ENCODE measurements at regions not wholly inside any gene's neighbourhood (a gene's known extent, or its start where the extent isn't known, plus 50 kb on each side); places are given as distances from the start of the nearest gene placed in this dataset.

DNA sequence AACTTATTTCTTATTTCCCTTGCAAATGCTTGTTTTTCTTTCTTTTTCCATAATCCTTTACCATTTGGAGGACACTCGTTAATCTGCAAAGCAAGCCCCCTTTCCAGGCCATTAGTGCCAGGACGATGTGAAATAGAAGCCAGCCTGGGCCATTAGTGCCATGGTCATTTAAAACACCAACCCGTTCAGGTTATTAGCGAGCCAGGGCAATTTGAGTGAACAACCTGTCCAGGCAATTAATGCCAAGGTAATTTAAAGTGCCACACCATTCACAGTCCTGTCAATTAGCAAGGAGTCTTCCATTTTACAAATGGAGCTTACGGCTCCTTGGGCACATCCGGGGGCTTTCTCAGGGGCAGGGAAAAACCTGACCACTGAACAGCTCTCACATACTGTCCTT, 370.6 kb downstream of the HRH4 start:
- no peak for DNase-seq (ENCODE audit: low read depth)

DNA sequence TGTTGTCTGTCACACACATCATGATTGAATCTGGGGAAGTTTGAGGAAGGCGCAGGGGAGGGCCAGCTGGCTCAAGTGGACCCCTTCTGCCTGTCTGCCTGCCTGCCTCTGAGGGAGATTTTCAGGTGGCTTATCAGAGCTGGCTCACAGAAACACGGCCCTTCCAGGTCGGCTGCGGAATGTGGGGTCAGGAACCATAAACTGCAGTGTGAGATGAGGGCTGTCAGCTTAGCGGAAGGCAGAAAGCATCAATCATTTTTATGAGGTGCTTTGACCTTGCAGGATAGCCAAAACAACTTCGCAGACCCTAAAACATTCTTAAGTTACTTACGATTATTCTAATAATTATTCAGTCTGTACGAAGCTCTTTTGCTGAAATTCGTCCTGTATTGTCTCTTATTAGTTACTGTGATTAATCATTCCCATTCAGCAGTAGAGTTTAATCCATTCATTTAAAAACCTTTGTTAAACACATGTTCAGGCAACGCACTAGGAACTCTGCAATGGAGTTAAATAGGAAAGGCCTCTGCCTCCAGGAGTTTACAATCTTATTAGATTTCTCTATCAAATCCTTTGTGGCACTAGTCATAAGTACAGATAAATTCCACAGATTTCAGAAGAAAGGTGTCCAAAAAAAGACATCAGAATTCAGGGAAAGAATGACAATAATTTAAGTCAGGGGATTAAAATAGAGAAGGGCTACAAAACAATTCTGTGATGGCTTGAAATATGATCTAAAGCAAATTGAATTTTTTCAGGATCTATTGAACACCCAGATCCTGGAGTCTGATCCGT, 371.6 kb downstream of the HRH4 start:
- no peak for DNase-seq (ENCODE audit: low read depth)

DNA sequence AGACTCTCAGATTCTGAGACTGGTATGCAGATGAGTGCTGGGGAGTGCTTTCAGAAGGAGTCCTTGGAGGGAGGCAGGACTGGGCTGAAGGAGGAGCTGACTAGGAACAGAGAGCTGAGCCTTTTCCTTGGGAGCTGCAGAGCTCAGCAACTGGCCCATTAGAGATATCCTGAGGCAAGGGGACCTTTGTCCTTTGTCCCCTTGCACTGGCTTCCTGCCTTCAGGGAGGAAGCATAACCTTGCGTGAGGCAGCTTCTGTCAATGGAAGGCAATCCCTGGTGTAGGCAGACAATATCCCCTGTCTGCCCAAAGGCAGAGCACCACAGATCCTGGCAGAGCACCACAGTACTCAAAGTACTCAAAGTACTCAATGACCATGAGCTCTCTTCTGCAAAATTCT, 375.3 kb downstream of the HRH4 start:
- DNase-seq (ENCODE audit: low read depth) = no peak

DNA sequence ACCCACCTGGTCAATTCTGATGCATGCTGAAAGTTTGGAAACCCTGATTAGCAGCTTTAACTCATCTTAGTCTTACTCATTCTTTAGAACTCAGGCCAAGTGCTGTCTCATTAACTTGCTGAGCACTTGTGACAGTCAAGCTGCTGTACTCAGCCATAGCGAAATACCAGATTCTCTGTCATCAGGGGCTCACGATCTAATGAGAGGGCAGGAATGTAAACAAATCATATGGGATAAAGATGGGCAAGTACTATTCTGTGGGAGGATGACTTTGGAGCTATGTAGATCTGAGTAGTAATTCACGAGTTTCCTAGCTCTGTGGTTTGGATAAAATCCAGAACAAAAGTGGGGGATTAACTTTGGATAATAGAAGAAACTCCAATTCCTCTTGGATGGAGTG, 376.6 kb downstream of the HRH4 start:
- DNase-seq (ENCODE audit: low read depth) = no peak

DNA sequence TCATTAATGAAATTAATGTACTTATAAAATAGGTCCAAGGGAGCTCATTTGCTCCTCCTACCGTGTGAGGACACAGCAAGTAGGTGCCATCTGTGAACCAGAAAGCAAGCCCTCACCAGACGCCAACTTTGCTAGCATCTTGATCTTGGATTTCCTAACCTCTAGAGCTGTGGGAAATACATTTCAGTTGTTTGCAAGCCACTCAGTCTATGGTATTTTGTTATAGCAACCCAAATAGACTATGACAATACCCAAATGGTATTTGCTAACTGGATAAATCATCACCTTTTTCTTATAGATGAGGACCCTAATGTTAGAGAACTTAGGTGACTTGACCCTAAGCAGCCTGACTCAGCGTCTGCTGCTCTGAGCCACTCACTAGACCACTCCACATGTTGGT, 379.6 kb downstream of the HRH4 start:
- DNase-seq (ENCODE audit: low read depth) = no peak

DNA sequence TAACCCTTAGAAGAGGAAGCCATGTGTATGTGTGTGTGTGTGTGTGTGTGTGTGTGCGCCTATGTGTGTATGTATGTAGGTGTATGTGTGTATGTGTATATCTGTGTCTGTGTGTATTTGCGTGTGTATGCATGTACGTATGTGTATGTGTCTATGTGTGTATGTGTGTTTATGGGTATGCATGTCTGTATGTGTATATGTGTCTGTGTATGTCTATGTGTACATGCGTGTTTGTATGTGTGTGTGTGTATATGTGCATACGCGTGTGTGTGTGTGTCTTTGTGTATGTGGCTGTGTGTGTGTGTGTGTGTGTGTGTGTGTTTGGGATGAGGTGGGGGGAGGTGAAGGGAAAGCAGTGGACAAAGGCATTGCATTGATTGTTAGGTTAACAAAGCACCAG, 380.2 kb downstream of the HRH4 start:
- DNase-seq (ENCODE audit: low read depth) = no peak

DNA sequence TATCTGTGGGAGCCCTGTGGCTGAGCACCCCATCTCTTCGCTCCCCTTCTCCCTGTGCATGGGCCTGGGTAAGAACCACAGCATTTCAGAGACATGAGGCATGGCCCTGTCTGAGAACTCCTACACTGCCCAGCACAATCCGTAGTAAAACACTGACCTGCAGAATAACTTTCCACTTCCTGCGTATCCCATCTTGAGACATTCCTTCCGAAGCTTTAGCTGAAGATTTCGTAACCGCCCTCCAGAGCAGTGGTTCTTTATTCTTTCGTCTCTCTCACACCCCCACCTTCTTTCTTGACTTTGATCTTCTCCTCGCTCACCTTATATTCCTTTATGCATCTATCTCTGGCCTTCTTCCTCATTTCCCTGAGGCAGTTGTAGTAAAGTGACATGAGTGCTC, 381.1 kb downstream of the HRH4 start:
- no peak for DNase-seq (ENCODE audit: low read depth)

DNA sequence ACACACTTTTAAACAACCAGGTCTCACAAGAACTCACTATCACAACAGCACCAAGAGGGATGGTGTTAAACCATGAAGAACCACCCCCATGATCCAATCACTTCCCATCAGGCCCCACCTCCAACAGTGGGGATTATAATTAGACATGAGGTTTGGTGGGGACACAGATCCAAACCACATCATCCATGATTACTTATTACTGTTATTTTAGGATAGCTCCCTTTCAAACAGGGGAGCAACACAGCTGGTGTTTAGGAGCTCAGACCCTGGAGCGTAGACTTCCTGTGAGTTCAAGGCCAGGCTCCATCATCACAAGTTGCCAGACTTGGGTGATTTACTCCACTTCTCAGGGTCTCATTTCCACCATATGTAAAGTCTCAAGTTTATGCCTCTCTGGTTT, 382.7 kb downstream of the HRH4 start:
- DNase-seq (ENCODE audit: low read depth) = no peak

DNA sequence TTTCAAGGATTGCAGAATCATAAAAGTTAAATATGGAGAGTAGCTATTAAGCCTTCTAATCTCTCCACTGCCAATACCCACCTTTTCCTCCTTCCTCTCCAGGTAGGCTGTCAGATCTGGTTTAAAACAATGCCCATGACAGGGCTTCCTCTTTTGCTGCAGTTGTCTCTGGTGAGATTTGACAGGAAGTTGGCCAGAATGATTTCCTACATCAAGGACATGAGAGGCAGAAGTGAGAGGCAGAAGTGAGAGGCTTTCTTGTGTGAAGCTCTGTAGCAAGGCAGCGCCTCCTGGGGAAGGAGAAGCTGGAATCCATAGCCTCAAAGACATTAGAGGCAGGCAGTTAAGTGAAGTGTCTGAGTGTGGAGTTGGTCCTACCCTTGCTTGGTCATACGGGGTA, 385.7 kb downstream of the HRH4 start:
- no peak for DNase-seq (ENCODE audit: low read depth)

DNA sequence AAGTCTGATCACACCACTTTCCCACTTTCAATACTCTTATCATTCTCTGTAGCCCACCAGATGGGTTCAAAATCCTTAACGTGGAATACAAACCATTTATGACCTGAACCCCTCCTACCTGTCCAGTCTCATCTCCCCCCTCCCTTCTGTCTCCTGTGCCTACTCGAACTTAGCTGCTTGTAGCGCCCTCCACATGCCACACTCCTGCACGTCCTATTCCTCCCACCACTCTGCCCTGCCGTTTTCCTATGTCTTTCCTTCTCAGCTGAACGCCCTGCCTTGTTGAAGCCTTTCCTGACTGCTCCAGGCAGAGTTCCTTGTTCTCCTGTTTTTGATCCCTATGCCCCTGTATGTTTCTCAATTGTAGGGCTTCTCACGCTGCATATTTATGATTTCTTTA, 390.1 kb downstream of the HRH4 start:
- DNase-seq (ENCODE audit: low read depth) = no peak

DNA sequence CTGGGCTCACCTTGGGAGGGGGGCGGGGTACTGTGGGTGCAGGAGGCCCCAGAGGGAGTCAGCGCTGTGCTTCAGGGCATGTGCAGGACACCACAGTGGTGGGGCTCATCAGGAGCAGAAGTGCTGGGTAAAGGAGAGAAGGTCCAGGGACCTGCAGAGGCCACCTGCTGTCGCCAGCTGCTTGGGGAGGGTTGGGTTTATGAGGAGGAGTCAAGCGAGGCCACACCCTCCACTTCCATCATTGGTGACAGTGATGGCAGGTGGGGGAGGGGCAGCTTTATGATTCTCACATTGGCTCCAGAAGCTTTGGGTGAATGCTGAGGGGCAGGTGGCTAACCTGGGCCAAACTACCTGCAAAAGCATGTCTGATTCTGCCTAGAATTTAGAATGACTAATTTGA, 392.6 kb downstream of the HRH4 start:
- no peak for DNase-seq (ENCODE audit: low read depth)

DNA sequence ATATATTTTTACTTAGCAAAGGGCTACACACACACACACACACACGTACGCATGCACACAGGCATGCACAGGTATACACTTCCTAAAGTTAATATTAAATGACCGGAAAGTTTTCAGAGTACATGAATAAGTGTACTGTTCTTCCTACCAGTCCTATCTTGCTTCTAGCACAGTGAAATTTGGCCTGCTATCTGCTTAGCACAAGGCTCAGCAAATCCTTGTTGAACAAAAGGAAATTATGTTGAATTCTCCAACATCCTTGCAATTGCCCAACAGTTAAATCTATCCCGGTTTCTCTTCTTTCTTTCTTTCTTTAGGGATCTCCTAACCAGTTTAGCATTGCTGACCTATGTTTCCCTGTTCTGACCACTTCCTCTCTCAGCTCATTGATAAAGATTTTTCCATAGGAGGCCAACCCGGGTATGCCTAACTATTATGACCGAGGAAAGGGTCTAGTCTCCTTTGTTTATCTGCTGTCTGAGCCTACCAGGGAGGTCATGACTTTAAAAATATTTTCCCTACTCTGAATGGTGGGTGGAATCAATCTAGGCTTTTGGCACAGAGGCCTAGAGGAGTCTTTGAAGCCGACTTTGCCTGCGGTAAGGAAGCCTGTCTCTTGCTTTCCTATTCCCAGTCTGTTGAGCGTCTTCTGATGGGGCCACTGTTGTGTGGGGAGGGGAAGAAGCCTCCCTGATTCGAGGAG, 400.7 kb downstream of the HRH4 start:
- DNase-seq (ENCODE audit: low read depth) = no peak

DNA sequence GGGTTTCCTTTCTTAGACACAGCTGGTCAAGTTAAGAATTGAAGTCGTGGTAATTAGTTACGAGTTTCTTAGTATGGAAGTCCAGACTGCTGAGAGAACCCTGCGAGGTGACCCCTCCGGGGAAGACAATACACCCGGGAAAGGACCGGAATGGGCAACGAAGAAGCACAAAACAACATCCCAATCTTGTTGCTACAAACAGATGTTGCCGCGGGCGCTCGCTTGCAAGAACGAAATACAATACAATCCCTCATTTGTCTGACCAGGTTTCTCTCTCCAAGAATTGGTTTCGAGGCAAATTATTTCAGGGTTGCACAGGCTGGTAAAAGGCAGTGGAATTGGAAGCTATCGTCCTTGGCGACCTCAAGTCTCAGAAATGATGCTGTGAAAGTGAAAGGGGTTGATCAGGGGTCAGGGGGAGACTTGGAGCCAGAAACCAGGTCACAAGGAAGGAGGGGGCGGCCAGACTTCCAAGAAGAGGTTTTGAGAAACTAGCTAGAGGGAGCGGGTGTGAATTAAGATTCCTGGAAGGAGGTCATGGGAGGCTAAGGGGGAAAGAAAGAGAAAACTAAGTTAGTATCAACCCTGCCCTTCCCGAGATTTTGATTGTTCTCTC, 401.9 kb downstream of the HRH4 start:
- DNase-seq (ENCODE audit: low read depth) = no peak

DNA sequence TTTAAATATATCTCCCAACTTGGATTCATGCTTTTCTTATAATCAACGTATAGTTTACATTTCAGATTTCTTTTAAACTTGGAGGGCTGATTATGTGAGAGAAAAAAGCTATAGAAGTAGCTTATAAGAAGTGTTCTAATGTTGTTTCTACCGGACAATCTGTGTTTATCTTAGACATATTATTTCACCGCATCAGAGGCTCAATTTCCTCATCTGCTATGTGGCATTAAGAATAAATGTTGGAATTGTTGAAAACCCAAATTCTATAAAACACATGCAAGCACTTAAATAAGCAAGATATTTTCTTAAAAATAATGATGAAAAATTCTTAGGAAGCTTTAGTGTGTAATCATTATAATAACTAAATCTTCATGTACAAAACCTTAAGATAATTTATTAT, 407.9 kb downstream of the HRH4 start:
- no peak for DNase-seq (ENCODE audit: low read depth)

DNA sequence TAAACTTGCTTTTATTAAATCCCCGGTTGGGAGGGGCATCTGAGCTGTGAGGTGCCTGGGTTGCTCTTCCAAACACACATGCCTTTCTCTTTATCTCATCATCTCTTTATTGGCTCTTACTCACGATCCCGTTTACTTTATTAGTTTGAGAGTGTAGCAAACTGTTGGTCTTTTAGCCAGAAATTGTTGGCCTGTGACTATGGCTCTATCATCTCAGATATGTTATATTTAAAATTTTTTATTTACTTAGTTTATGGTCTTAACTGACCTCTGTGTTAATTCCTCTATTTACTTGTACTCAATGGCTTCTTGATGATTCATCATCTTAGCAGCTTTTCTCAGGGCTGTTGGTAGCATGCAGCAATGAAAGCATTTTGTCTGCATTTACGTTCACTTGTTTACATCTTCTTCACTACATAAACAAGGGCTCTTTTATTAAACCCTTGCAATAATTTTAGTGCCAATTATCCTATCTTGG, 408.4 kb downstream of the HRH4 start:
- no peak for DNase-seq (ENCODE audit: low read depth)

DNA sequence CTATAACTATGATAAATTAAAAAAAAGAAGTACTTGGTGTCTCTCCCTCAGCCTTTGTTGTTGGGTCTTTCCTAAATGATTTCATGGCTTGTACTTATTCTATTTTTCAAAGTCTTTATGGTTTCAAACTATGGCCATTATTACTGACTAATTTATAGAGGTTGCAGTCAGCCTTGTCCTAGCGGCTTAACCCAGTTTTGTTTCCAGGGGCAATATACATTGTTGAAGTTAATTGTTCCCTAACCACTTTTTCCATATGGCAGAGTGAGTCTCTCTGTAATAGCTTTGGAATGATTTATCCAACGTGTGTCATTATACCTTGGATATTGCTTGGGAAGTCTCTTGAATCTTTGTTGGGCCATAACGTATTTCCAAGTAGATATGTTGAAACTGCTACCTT, 408.8 kb downstream of the HRH4 start:
- DNase-seq (ENCODE audit: low read depth) = no peak

DNA sequence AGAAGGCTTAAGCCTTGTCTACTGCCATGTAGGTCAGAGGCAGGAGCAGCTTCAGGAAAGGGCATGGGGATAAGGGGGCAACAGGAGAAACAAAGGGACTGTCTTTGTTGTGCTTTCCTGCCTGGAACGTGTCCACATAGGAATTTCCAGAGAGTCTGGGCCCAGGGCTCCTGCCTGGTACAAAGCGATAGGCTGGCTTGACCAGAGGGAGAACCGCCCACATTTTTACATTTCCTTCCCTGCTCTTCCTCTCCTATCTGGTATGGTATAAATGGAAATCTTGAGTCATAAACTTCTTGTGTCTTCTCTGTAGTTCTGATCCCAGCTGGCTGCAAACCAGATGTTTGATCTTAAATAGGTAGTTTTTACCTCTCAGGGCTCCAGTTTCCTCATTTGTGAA, 414.8 kb downstream of the HRH4 start:
- no peak for DNase-seq (ENCODE audit: low read depth)

DNA sequence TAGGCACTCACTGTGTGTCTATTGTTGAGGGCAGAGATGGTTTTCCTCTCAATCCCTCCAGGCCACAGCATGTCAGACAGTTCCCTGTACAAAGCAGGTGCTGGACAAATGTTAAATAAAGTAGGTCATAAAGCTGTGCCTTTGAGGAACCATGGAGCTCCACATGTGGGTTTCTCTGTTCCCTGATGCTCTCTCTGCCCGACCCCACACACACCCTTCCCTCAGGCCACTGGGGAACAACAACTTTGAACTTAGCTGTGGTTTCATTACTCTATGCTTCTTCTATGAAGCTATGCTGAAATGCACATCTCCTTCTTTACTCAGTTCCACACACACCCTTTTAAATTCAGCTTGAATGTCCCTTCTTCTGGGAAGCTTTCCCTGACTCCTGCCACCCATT, 415.3 kb downstream of the HRH4 start:
- no peak for DNase-seq (ENCODE audit: low read depth)

DNA sequence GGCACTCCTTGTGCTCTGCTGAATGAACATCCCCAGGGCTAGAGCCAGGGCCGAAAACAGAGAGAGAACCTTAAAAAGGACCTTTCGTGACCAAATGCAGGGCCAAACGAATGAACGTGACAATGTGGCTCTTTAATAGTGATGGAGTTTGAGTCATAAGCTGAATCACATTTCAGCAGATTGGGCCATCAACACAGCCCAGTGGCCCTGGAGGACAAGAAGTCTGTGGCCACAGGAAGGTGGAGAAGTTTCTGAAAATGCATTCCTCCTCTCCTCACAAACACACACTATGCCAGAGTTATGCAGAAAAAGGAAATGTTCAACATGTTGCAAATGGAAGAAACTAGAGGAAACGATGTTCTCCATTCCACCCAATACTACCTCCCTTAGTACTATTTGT, 415.8 kb downstream of the HRH4 start:
- no peak for DNase-seq (ENCODE audit: low read depth)

DNA sequence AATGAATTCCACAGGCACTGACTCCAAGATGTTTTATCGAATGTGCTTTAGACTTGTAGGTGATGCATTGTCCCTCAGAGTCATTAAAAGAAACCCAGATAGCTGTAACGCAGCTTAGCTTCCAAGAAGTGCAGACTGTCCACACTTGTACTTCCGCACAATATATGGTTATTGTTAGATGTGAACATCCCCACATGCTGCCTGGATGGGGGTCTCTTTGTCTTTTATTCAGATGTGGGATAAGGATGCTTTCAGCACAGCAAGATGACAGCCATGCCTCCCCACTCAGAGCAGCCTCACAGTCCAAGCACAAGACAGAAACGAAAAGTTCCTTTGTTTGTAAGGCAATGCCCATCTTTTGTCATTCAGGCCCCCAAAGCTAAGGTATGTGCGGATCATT, 416.6 kb downstream of the HRH4 start:
- DNase-seq (ENCODE audit: low read depth) = no peak

DNA sequence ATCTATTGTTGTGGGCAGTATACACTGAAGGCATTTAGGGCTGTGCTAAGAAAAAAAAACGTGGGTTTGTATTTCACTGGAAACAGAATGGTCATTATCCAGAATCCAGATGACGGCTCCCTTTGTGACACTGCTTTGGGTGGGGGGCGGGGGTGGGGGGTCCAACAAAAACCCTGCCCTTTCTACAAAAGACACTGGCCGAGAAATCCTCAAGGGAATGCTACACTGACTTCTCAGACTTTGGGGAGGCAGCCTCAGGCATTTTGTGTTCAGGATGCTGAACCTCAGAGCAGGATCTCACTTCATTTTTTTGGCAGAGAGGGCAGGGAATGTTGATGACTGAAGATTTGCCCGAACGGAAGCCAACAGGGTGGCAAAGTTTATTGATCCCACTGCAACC, 417.1 kb downstream of the HRH4 start:
- DNase-seq (ENCODE audit: low read depth) = no peak

DNA sequence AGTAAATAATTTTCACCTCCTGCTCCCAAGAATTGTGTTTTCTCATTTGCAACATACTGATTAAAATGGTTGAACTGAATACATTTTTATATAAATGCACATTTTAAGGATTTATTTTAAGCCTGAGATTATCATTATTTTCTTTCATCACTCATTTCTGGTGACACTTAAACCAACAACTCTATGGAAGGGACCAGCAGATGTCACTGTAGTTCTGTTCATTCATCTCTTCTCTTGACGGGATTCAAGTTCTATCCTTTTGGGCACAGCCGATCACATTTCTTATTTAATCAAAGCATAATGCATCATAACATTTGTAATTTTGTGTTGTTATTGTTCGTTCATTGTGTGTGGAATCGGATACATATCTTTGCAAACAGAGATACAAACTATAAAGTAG, 417.9 kb downstream of the HRH4 start:
- DNase-seq (ENCODE audit: low read depth) = no peak

DNA sequence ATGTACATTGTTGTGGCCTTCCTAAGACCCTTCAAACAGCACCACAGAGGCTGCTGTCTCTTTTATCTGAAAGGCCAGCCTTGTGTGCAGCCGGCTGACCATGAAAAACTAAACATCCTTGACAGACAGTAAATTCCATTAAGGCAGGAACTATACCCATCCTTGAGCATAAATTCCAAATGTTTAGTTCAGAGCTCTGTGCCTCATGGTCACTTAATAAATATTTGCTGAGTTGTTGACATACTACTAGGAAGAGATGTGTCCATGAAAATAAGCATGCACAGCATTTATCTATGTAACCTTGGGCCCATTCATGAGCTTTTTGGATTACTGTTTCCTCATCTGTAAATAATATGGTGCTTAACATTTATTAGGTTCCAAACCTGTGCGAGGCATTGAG, 424.8 kb downstream of the HRH4 start:
- no peak for DNase-seq (ENCODE audit: low read depth)
